ENCODE measurements at regions not wholly inside any gene's neighbourhood (a gene's known extent, or its start where the extent isn't known, plus 50 kb on each side); places are given as distances from the start of the nearest gene placed in this dataset.

DNA sequence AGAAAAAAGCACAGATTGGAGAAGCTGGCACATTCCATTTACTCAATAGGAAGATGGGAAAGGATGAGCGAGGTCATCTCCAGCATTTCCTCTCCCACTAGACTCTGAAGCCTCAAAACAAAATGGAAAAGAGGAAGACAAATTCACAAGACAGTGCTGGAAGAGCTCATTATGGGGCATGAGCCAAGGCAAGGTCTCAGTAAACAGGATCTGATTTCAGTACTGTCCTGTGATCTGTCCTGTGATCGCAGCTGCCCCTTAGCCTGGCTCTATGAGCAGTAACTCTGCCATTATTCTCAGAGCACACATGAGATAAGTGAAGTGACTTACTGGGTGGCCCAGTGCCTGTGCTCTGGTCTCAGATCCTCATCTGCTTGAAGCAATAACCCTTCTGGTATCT, 68.1 kb upstream of the SLC4A11 start:
- no peak for TF ChIP-seq CTCF (IDR thresholded peaks at IDR 0.05)
- peak overlapping the region; percentile 88 for H3K27ac Mint-ChIP-seq (ENCODE audit: unreplicated experiment)
- no peak for DNase-seq (ENCODE audit: low spot score)
- peaks cover 41% of the 10 kb centered on the region for H3K36me3 Mint-ChIP-seq (ENCODE audit: low read depth)
- no peaks in the 10 kb centered on the region for H3K27me3 Mint-ChIP-seq (ENCODE audit: low read depth)
- no peak overlapping the region for H3K4me3 Mint-ChIP-seq (ENCODE audit: unreplicated experiment)
- peaks cover 43% of the 10 kb centered on the region for H3K4me1 Mint-ChIP-seq (ENCODE audit: low read depth)
- H3K9me3 Mint-ChIP-seq (ENCODE audit: low read depth) = no peaks in the 10 kb centered on the region

GRCh38 chr20:3306068-3306467, 67.1 kb upstream of the SLC4A11 start:
- Mint-ChIP-seq H3K4me3 (ENCODE audit: unreplicated experiment) (no peak overlapping the region), H3K9me3 (ENCODE audit: low read depth) (no peaks in the 10 kb centered on the region), H3K27me3 (ENCODE audit: low read depth) (no peaks in the 10 kb centered on the region), H3K4me1 (ENCODE audit: low read depth) (peaks cover 37% of the 10 kb centered on the region), H3K36me3 (ENCODE audit: low read depth) (peaks cover 37% of the 10 kb centered on the region), H3K27ac (ENCODE audit: unreplicated experiment) (peak overlapping the region; percentile 45)
- DNase-seq (ENCODE audit: low spot score) = no peak
- TF ChIP-seq CTCF (IDR thresholded peaks at IDR 0.05) = no peak

- Mint-ChIP-seq H3K36me3 (ENCODE audit: low read depth) (peaks cover 34% of the 10 kb centered on the region), H3K4me3 (ENCODE audit: unreplicated experiment) (no peak overlapping the region)
Measured at GRCh38 chr20:3304456-3304855, 65.5 kb upstream of the SLC4A11 start.

DNA sequence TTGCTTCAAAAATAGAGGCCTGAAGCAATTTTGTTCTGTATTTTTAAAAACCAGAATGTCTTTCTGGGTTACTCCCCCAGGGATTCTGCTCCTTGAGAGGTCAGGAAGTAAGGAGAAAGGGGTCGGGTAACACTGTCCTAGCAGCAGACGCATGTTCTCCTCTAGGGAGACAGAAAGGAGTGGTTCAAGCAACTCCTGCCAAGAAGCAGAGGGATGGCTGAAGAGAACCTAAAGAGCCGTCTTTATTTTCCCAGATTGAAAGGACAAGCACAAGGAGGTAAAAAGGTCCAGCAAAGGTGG, 58.0 kb upstream of the SLC4A11 start:
- Mint-ChIP-seq H3K36me3 (ENCODE audit: low read depth) (peaks cover 37% of the 10 kb centered on the region), H3K9me3 (ENCODE audit: low read depth) (no peaks in the 10 kb centered on the region), H3K27ac (ENCODE audit: unreplicated experiment) (no peak overlapping the region), H3K4me3 (ENCODE audit: unreplicated experiment) (no peak overlapping the region), H3K4me1 (ENCODE audit: low read depth) (peaks cover 7% of the 10 kb centered on the region), H3K27me3 (ENCODE audit: low read depth) (no peaks in the 10 kb centered on the region)
- no peak for TF ChIP-seq CTCF (IDR thresholded peaks at IDR 0.05)
- no peak for DNase-seq (ENCODE audit: low spot score)

More at GRCh38 chr20:3304456-3304855, 65.5 kb upstream of the SLC4A11 start:
- no peaks in the 10 kb centered on the region for H3K9me3 Mint-ChIP-seq (ENCODE audit: low read depth)
- H3K4me1 Mint-ChIP-seq (ENCODE audit: low read depth) = peaks cover 33% of the 10 kb centered on the region
- H3K27ac Mint-ChIP-seq (ENCODE audit: unreplicated experiment) = peak overlapping the region; percentile 10
- no peak for TF ChIP-seq CTCF (IDR thresholded peaks at IDR 0.05)
- no peaks in the 10 kb centered on the region for H3K27me3 Mint-ChIP-seq (ENCODE audit: low read depth)
- DNase-seq (ENCODE audit: low spot score) = no peak

- no peaks in the 10 kb centered on the region for H3K27me3 Mint-ChIP-seq (ENCODE audit: low read depth)
- H3K27ac Mint-ChIP-seq (ENCODE audit: unreplicated experiment) = no peak overlapping the region
- no peaks in the 10 kb centered on the region for H3K9me3 Mint-ChIP-seq (ENCODE audit: low read depth)
- no peak for TF ChIP-seq CTCF (IDR thresholded peaks at IDR 0.05)
- peaks cover 7% of the 10 kb centered on the region for H3K4me1 Mint-ChIP-seq (ENCODE audit: low read depth)
- no peak for DNase-seq (ENCODE audit: low spot score)
- H3K4me3 Mint-ChIP-seq (ENCODE audit: unreplicated experiment) = no peak overlapping the region
- H3K36me3 Mint-ChIP-seq (ENCODE audit: low read depth) = peaks cover 40% of the 10 kb centered on the region
Measured at GRCh38 chr20:3296261-3297078, 57.5 kb upstream of the SLC4A11 start.
